Breast epithelium (tissue), 3 donors: ENCODE measurements at regions not wholly inside any gene's neighbourhood (a gene's known extent, or its start where the extent isn't known, plus 50 kb on each side); places are given as distances from the start of the nearest gene placed in this dataset.
A peak's percentile ranks its signal among the peaks of the same experiment; 100 is the strongest.

Experiments used
- CTCF ChIP-seq, 3 donors: fragments of 450-650 bp; IDR thresholded peaks; one replicate each; pipeline ENCODE4 v1.5.1; 2016 to 2017; ENCODE audit warnings: antibody characterized with exemption in 3 of 3, mild to moderate bottlenecking in 3 of 3, moderate library complexity in 3 of 3
- POLR2A ChIP-seq: fragments of 450-650 bp; IDR thresholded peaks from one replicate; pipeline ENCODE4 v1.6.1; 2016; ENCODE audit warnings: antibody characterized with exemption, mild to moderate bottlenecking, moderate library complexity
- POLR2AphosphoS5 ChIP-seq, 3 donors: sonication (generic); formaldehyde crosslinking; IDR thresholded peaks; one replicate each; pipeline ENCODE4 v1.6.1; 2017; ENCODE audit warnings: antibody characterized with exemption in 3 of 3

GRCh38 chr18:66724664-66725356, 120.9 kb upstream of the CDH19 start:
- peak in 2 of 3 donors; percentile 26 to 49 for TF ChIP-seq CTCF (IDR thresholded peaks at IDR 0.05)
- TF ChIP-seq POLR2AphosphoS5 (IDR thresholded peaks at IDR 0.05), result no peak
- no peak for TF ChIP-seq POLR2A
